GM23338 (cell line): ENCODE measurements at regions not wholly inside any gene's neighbourhood (a gene's known extent, or its start where the extent isn't known, plus 50 kb on each side); places are given as distances from the start of the nearest gene placed in this dataset.

Experiments used
- CREB1 ChIP-seq: fragments of 250-450 bp; sonication (Bioruptor Pico); IDR thresholded peaks from 2 replicates; pipeline ENCODE4 v1.5.0; 2020; ENCODE audit warnings: low read depth, mild to moderate bottlenecking, moderate library complexity
- CTCF ChIP-seq, 2 experiments: fragments of 200-600 bp in 1 of 2; sonication (generic) in 1 of 2; conservative IDR thresholded peaks; 2 replicates each; pipeline versions ENCODE4 v1.5.1 to v1.6.1; 2016 to 2017; ENCODE audit warnings: antibody characterized with exemption in 2 of 2, low read depth in 2 of 2, mild to moderate bottlenecking in 2 of 2, moderate library complexity in 1 of 2
- EZH2 ChIP-seq: fragments of 200-600 bp; sonication (generic); IDR thresholded peaks from one replicate; pipeline ENCODE4 v1.8.0; 2017; ENCODE audit warnings: antibody characterized with exemption, mild to moderate bottlenecking, low read depth; ENCODE audit not compliant: unreplicated experiment
- EZH2phosphoT487 ChIP-seq: fragments of 200-600 bp; sonication (generic); IDR thresholded peaks from one replicate; pipeline ENCODE4 v1.8.1; 2018; ENCODE audit warnings: antibody characterized with exemption; ENCODE audit not compliant: unreplicated experiment
- JUNB ChIP-seq: IDR thresholded peaks from one replicate; pipeline ENCODE4 v1.6.1; 2016; ENCODE audit warnings: antibody characterized with exemption; ENCODE audit not compliant: unreplicated experiment
- POLR2AphosphoS5 ChIP-seq: IDR thresholded peaks from 2 replicates; pipeline ENCODE4 v1.6.1; 2016; ENCODE audit warnings: antibody characterized with exemption, low read depth
- REST ChIP-seq: IDR thresholded peaks from one replicate; pipeline ENCODE4 v1.6.1; 2018; ENCODE audit warnings: antibody characterized with exemption; ENCODE audit not compliant: unreplicated experiment
- STAT1 ChIP-seq: IDR thresholded peaks from one replicate; pipeline ENCODE4 v1.6.1; 2016; ENCODE audit warnings: antibody characterized with exemption; ENCODE audit not compliant: unreplicated experiment

GRCh38 chr1:60173729-60174505 lies 100.3 kb upstream of the C1orf87 start:
- TF ChIP-seq CTCF (conservative IDR thresholded peaks at IDR 0.05; ENCODE audit: low read depth in 2 of 2), result no peak
- no peak for TF ChIP-seq EZH2
- no peak for TF ChIP-seq POLR2AphosphoS5
- no peak for TF ChIP-seq JUNB
- no peak for TF ChIP-seq EZH2phosphoT487
- no peak for TF ChIP-seq CREB1
- TF ChIP-seq STAT1, result no peak
- no peak for TF ChIP-seq REST
